HEK293 (cell line): ENCODE measurements at regions not wholly inside any gene's neighbourhood (a gene's known extent, or its start where the extent isn't known, plus 50 kb on each side); places are given as distances from the start of the nearest gene placed in this dataset.

Experiments
- ZNF18 ChIP-seq: fragments of 450-650 bp; formaldehyde crosslinking; IDR thresholded peaks from 2 replicates; pipeline ENCODE4 v1.5.1; 2016; ENCODE audit warnings: missing biosample characterization, missing genetic modification characterization
- TF ChIP-seq, protein P1 (sequence below): fragments of 450-650 bp; formaldehyde crosslinking; IDR thresholded peaks from 2 replicates; pipeline ENCODE4 v1.5.1; 2016; ENCODE audit warnings: missing biosample characterization, missing genetic modification characterization, borderline replicate concordance

DNA sequence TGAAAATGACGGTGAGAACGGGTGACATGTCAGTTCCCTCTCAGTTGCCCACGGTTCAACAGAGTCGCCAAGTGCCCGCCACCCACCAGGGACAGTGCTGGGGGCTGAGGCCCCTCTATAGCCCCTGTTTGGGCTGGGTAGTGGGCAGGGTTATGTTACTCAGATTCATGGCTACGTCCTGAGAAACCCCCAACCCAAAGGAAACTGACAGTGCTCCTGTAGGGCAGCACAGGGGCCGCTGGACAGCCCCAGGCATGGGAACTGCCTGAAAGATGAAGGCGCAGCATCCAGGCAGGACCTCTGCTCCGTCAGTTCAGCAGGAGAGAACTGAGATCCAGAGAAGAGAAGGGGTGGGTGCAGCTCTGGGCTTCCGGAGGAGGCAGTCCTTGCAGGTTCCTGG is 118.9 kb upstream of the PMEPA1 start:
- TF ChIP-seq, protein P1, sequence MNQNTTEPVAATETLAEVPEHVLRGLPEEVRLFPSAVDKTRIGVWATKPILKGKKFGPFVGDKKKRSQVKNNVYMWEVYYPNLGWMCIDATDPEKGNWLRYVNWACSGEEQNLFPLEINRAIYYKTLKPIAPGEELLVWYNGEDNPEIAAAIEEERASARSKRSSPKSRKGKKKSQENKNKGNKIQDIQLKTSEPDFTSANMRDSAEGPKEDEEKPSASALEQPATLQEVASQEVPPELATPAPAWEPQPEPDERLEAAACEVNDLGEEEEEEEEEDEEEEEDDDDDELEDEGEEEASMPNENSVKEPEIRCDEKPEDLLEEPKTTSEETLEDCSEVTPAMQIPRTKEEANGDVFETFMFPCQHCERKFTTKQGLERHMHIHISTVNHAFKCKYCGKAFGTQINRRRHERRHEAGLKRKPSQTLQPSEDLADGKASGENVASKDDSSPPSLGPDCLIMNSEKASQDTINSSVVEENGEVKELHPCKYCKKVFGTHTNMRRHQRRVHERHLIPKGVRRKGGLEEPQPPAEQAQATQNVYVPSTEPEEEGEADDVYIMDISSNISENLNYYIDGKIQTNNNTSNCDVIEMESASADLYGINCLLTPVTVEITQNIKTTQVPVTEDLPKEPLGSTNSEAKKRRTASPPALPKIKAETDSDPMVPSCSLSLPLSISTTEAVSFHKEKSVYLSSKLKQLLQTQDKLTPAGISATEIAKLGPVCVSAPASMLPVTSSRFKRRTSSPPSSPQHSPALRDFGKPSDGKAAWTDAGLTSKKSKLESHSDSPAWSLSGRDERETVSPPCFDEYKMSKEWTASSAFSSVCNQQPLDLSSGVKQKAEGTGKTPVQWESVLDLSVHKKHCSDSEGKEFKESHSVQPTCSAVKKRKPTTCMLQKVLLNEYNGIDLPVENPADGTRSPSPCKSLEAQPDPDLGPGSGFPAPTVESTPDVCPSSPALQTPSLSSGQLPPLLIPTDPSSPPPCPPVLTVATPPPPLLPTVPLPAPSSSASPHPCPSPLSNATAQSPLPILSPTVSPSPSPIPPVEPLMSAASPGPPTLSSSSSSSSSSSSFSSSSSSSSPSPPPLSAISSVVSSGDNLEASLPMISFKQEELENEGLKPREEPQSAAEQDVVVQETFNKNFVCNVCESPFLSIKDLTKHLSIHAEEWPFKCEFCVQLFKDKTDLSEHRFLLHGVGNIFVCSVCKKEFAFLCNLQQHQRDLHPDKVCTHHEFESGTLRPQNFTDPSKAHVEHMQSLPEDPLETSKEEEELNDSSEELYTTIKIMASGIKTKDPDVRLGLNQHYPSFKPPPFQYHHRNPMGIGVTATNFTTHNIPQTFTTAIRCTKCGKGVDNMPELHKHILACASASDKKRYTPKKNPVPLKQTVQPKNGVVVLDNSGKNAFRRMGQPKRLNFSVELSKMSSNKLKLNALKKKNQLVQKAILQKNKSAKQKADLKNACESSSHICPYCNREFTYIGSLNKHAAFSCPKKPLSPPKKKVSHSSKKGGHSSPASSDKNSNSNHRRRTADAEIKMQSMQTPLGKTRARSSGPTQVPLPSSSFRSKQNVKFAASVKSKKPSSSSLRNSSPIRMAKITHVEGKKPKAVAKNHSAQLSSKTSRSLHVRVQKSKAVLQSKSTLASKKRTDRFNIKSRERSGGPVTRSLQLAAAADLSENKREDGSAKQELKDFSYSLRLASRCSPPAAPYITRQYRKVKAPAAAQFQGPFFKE = no peak
- no peak for TF ChIP-seq ZNF18 (tag by site-specific recombination)
